Panc1 (cell line): ENCODE measurements at regions not wholly inside any gene's neighbourhood (a gene's known extent, or its start where the extent isn't known, plus 50 kb on each side); places are given as distances from the start of the nearest gene placed in this dataset.

ENCODE experiments used
- ATAC-seq: fragments of 200-7000 bp; cut with Tn5 transposase; 2 replicates; pipeline ENCODE4 v1.9.1; 2020; ENCODE audit warnings: mild to moderate bottlenecking, moderate library complexity
- BruUV-seq: library from RNA; stranded (reverse); fragments of 400-500 nt; replicated peaks from 2 replicates; lab custom pipeline; 2021; lab: Mats Ljungman, UMichigan
- CTCF ChIA-PET: fragments of 300-600 bp; sonication (Branson Sonifier 250); formaldehyde crosslinking; loops from one replicate; lab custom pipeline; 2022; ENCODE audit warnings: antibody characterized with exemption; lab: Charles Lee
- POLR2A ChIA-PET: fragments of 300-600 bp; sonication (Branson Sonifier 250); formaldehyde crosslinking; loops from one replicate; lab custom pipeline; 2022; ENCODE audit warnings: antibody characterized with exemption; lab: Charles Lee
- DNase-seq: peaks from one replicate; pipeline ENCODE4 v3.0.0-alpha.2; 2010; ENCODE audit warnings: low read depth, low spot score
- H3K27ac ChIP-seq: 2 replicates; pipeline ENCODE4 v1.5.1; 2011; ENCODE audit warnings: mild to moderate bottlenecking, low read length, inconsistent platforms
- H3K27me3 ChIP-seq: fragments of 200-500 bp; sonication (Bioruptor generic); 2 replicates; pipeline ENCODE4 v1.6.0; 2014; ENCODE audit warnings: low read length, inconsistent platforms; ENCODE audit not compliant: control insufficient read depth, insufficient read depth
- H3K36me3 ChIP-seq: fragments of 200-500 bp; sonication (Bioruptor generic); 2 replicates; pipeline ENCODE4 v1.5.1; 2014; ENCODE audit warnings: inconsistent platforms, mild to moderate bottlenecking, low read length, moderate library complexity; ENCODE audit not compliant: control insufficient read depth, insufficient read depth
- H3K4me1 ChIP-seq: 2 replicates; pipeline ENCODE4 v1.5.1; 2011; ENCODE audit warnings: inconsistent platforms, mild to moderate bottlenecking, low read length, moderate library complexity; ENCODE audit not compliant: control insufficient read depth, insufficient read depth
- H3K4me3 ChIP-seq, 2 experiments: 2 replicates each; pipeline ENCODE4 v1.5.1; 2011 to 2012; ENCODE audit warnings: low read depth in 2 of 2, low read length in 2 of 2, mild to moderate bottlenecking in 2 of 2, inconsistent platforms in 1 of 2, moderate library complexity in 1 of 2
- H3K9me3 ChIP-seq: fragments of 200-500 bp; sonication (Bioruptor generic); 2 replicates; pipeline ENCODE4 v1.5.1; 2014; ENCODE audit warnings: low read depth, mild to moderate bottlenecking, inconsistent platforms, low read length, moderate library complexity; ENCODE audit not compliant: control insufficient read depth, insufficient read depth
- POLR2AphosphoS5 ChIP-seq: IDR thresholded peaks from 2 replicates; pipeline ENCODE4 v1.6.1; 2012; ENCODE audit warnings: mild to moderate bottlenecking, low read depth, low read length, moderate library complexity
- REST ChIP-seq, 2 experiments: IDR thresholded peaks; 2 replicates each; pipeline ENCODE4 v1.6.1; 2011 to 2012; ENCODE audit warnings: low read depth in 2 of 2, control low read depth in 1 of 2, low read length in 1 of 2, mild to moderate bottlenecking in 1 of 2, moderate library complexity in 1 of 2; ENCODE audit not compliant: insufficient read depth in 1 of 2
- SIN3A ChIP-seq: IDR thresholded peaks from 2 replicates; pipeline ENCODE4 v1.6.1; 2012; ENCODE audit warnings: low read depth, mild to moderate bottlenecking, low read length, moderate library complexity, borderline replicate concordance; ENCODE audit not compliant: insufficient read depth
- TCF7L2 ChIP-seq: IDR thresholded peaks from 2 replicates; pipeline ENCODE4 v1.6.1; 2011; ENCODE audit warnings: mild to moderate bottlenecking, low read depth, low read length, inconsistent platforms
- in situ Hi-C: cut with HindIII; loops from 2 replicates; pipeline ENCODE4 v1.10.0; 2016; ENCODE audit warnings: low sequenced_read_pairs, low pct_unique_long_range_greater_than_20kb
- intact Hi-C: fragments of 100-400 bp; cut with micrococcal nuclease; formaldehyde crosslinking; loops from one replicate; pipeline ENCODE4 v1.10.0; 2022; ENCODE audit not compliant: unreplicated experiment
- TF ChIP-seq, protein P1 (sequence below): fragments of 450-650 bp; IDR thresholded peaks from 2 replicates; pipeline ENCODE4 v1.5.1; 2017; ENCODE audit warnings: mild to moderate bottlenecking

- ChIA-PET POLR2A (no interaction called here), CTCF (no interaction called here)
- intact Hi-C loops = no loop called here
- no peak for TF ChIP-seq TCF7L2
- no peak for TF ChIP-seq REST (IDR thresholded peaks at IDR 0.05; ENCODE audit: insufficient read depth in 1 of 2, low read depth in 2 of 2, low read length in 1 of 2)
- no peak for TF ChIP-seq POLR2AphosphoS5
- TF ChIP-seq SIN3A = no peak
- TF ChIP-seq, protein P1, sequence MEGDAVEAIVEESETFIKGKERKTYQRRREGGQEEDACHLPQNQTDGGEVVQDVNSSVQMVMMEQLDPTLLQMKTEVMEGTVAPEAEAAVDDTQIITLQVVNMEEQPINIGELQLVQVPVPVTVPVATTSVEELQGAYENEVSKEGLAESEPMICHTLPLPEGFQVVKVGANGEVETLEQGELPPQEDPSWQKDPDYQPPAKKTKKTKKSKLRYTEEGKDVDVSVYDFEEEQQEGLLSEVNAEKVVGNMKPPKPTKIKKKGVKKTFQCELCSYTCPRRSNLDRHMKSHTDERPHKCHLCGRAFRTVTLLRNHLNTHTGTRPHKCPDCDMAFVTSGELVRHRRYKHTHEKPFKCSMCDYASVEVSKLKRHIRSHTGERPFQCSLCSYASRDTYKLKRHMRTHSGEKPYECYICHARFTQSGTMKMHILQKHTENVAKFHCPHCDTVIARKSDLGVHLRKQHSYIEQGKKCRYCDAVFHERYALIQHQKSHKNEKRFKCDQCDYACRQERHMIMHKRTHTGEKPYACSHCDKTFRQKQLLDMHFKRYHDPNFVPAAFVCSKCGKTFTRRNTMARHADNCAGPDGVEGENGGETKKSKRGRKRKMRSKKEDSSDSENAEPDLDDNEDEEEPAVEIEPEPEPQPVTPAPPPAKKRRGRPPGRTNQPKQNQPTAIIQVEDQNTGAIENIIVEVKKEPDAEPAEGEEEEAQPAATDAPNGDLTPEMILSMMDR = no peak
- H3K4me3 ChIP-seq = no peak overlapping the region
- H3K9me3 ChIP-seq = no peaks in the 10 kb centered on the region
- no TSS peak for BruUV-seq
- H3K36me3 ChIP-seq = no peaks in the 10 kb centered on the region
- DNase-seq (no peak), ATAC-seq (no peak)
- no peak overlapping the region for H3K27ac ChIP-seq
- no peaks in the 10 kb centered on the region for H3K4me1 ChIP-seq
- H3K27me3 ChIP-seq = no peaks in the 10 kb centered on the region
- in situ Hi-C loops = no loop called here
Measured at GRCh38 chr3:64898941-64899340, 211.1 kb upstream of the ADAMTS9 start.

DNA sequence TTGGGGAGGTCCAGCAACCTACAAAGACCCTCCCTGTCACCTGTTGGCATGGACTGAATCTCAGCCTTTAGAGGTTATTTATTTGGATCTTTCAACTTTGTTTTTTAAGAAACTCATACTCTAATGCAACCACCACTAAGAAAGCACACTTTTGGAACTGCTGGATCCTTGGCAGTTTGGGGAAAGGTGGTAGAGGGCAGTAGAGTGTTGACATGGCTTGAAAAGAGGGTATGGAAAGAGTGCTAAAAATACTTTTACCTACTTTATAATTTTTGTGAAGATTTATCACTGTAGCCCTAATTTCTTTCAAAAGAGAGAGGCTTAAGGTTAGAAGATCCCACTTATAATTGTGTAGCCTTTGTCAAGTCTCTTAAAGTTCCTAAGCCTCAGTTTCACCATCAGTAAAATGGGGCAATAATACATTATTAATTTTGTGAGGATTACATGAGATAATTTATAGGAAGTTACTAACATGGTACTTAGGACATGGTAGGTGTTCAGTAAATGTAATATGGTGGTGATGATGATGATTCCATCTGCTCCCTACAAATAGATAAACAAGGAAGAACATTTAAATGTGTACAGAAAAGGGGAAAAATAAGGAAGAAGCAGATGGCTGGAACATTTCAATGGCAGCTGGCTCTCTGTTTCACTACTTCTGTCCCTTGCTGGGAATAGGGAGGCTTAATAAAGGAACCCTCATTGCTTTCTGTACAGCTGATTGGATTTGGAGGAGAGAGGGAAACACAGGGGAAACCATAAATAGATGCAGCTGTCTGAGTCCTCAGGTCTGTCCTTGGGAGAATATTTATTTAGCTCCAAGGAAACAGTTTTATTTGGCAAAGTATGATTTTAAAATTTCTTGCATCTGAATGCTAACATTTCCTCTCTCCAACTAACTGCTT is 208.4 kb upstream of the ADAMTS9 start:
- TF ChIP-seq REST (IDR thresholded peaks at IDR 0.05; ENCODE audit: insufficient read depth in 1 of 2, low read depth in 2 of 2, low read length in 1 of 2) (no peak), SIN3A (no peak), TCF7L2 (no peak), POLR2AphosphoS5 (no peak)
- TF ChIP-seq, protein P1 = no peak
- DNase-seq (no peak), ATAC-seq (no peak)
- in situ Hi-C loops = no loop called here
- H3K27ac ChIP-seq = no peak overlapping the region
- ChIA-PET CTCF (no interaction called here), POLR2A (no interaction called here)
- BruUV-seq = no TSS peak
- no peaks in the 10 kb centered on the region for H3K36me3 ChIP-seq
- H3K4me3 ChIP-seq = no peak overlapping the region
- H3K4me1 ChIP-seq = no peaks in the 10 kb centered on the region
- no peaks in the 10 kb centered on the region for H3K9me3 ChIP-seq
- intact Hi-C loops = no loop called here
- no peaks in the 10 kb centered on the region for H3K27me3 ChIP-seq
